Stimulated activated CD4-positive, alpha-beta T cell treated with anti-CD3 and anti-CD28 coated beads, TNF-alpha, amount 100 ng/mL, for 1 hour (primary cell): ENCODE measurements at regions not wholly inside any gene's neighbourhood (a gene's known extent, or its start where the extent isn't known, plus 50 kb on each side); places are given as distances from the start of the nearest gene placed in this dataset.

ENCODE experiments used
- DNase-seq, 3 donors: peaks; one replicate each; pipeline ENCODE4 v3.0.0-alpha.2; 2020; ENCODE audit warnings: low read depth in 3 of 3, low spot score in 1 of 3

DNA sequence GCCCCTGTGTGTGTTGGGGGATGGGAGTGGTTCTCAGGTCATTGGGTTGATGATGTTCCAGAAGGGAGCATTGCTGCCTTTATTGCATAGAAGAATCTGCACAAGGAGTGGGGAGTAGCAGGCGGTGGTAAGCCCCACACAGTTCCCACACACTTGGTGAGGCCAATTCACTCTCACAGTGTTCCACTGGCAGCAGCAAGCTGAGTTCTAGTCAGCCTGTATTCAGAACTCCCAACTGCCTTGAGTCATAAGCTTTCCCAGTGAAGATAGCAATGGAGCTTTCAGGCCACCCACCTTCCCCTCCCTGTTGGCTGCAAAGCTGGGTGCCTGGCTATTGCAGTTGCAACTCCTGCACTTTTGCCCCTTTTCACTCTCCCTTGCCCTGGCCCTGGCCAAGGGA, 181.1 kb upstream of the RBMS3 start:
- DNase-seq = no peak

DNA sequence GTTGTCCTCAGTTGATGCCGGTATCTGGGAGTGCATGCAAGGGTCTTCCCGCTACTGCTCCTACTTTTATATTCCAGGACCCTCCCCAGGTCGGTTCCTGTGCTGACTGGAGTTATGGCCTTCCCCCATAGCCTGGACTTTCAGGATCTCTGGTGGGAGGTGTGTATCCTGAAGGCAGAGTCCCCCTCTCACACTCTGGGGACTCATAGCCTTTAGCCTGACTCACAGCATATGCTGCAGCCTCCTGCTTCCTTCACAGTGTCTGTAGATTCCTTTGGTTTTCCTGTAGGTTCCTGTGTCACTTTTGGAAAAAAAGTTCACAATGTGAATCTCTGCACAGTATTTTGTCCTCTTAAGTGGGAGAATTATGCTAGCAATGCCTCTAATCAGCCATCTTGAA, 180.6 kb upstream of the RBMS3 start:
- DNase-seq = no peak

GRCh38 chr3:29128001-29128400, 152.9 kb upstream of the RBMS3 start:
- DNase-seq = no peak

DNA sequence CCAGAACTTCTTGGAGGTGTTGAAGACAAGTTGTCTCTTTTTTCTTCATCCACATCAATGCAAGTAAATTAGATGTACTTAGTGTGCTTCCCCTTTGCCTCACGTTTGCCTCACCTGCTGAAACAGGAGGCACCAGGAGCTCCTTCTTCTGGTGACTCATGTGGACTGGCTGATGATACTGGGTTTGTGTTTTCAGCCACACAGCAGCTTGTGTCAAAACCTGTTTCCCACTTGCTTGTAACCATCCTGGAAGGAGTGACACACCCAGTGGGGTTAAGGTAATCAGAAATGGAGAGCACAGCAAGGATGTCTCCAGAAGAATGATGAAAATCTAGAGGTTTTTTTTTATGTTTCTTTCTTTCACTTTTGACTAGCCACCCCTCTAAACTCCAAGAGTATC, 143.3 kb upstream of the RBMS3 start:
- DNase-seq = no peak

DNA sequence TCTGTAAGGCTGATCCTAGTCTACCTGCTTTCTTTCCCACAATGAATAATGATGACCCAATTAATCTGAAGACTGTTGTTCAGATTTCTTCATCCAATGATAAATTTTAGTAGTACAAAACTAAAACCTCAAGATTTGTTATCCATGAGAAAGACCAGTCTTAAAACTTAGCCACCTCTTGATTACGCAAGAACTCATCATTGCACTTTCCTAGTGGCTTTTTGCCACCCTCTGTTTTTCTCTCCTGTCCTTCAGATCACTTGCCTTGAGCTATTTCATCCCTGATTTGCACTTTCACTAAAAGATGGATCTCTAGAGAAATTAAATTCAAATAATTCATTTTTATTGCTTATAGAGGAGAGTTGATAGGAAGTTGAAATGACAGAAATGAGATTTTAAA, 142.7 kb upstream of the RBMS3 start:
- no peak for DNase-seq

GRCh38 chr3:29140666-29141065, 140.2 kb upstream of the RBMS3 start:
- no peak for DNase-seq

- DNase-seq = no peak
Measured at GRCh38 chr3:29141197-29141917, 139.5 kb upstream of the RBMS3 start.

GRCh38 chr3:29141918-29142275, 139.0 kb upstream of the RBMS3 start:
- no peak for DNase-seq

DNA sequence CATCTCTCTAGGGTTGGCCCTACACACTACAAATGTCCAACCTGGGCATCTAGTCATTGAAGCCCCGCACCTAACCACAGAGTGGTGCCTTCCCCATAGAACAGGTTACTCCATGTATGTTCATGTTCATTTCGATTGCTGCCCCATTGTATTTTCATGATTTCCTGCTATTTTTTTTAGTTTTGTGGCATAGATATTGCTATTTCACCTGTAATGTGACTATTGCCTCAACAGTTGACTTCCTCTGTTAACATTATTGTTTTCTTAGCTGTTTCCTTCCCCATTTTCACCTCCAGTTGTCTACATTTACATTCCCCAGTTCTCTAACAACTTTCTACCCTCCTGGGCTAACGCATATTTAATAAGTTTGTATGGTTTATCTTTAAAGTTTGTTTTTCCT, 137.7 kb upstream of the RBMS3 start:
- no peak for DNase-seq

GRCh38 chr3:29144361-29144760, 136.5 kb upstream of the RBMS3 start:
- no peak for DNase-seq

DNA sequence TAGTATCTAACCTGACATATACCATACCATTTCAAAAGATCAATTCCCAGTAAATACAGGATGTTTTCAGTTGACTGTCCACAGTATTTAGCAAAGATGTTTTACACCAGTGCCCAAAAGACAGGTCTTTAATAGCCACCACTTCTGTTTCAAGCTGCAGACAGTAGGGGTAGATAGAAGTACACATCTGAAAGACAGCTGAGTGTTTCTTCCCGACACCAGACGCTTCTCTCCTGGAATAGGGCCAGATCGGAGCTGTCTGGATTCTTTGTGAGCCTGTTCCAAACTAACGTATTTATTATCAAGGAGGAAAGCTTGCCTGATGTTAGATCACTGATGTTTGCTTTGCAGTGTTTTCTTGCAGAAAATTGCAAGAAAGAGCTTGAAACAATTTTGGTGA, 136.1 kb upstream of the RBMS3 start:
- DNase-seq = no peak

DNA sequence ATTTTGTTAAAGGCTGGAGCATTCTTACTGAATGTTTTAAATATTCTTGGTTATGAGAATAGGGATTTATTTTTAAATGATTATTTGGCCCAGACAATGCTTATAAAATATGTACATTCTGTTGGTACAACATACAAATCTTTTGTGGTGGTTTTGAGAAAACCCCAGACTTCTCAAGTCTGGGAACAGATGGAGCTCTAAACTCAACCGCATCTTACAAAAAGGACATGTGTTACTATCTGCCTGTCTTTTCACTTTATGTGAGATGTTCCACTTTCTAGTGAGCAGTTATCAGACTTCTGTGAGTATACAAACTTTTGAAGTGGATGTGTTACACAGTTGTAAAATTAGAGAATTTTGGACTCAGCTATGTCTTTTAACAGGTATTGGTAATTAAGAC, 135.5 kb upstream of the RBMS3 start:
- no peak for DNase-seq

DNA sequence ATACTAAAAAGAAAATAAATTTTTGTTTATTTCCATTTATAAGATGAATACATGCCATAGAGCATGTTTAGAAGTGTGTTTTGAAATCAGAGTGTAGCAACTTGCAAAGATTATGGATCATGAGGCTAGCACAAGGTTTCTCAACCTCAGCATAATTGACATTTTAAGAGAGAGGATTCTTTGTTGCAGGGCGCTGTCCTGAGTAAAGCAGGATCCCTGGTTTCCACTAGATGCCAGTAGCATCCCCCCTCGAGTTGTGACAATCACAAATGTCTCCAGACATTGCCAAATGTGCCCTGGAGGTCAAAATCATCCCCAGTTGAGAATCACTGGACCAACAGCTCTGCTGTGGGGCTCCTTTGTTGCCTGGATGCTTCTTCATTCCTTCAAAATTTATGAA, 128.5 kb upstream of the RBMS3 start:
- no peak for DNase-seq

DNA sequence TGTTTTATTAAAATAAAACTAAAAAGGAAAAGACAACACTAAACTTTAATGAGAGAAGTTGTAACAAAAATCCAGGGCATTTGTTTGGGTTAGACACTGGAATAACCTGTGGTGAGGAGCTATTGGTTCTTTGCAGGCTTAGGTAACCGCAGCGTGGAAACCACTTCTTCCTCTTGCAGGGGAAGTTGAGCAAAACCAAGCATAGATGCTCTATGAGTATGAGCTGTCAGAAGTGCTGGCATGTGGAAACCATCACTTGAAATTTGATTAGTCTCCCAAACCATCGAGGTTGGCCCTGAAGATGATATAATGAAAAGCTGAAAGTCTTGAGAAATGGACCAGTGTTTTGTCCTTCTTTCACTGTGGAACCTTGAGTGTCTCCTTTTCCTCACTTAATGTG, 127.1 kb upstream of the RBMS3 start:
- DNase-seq = no peak

DNA sequence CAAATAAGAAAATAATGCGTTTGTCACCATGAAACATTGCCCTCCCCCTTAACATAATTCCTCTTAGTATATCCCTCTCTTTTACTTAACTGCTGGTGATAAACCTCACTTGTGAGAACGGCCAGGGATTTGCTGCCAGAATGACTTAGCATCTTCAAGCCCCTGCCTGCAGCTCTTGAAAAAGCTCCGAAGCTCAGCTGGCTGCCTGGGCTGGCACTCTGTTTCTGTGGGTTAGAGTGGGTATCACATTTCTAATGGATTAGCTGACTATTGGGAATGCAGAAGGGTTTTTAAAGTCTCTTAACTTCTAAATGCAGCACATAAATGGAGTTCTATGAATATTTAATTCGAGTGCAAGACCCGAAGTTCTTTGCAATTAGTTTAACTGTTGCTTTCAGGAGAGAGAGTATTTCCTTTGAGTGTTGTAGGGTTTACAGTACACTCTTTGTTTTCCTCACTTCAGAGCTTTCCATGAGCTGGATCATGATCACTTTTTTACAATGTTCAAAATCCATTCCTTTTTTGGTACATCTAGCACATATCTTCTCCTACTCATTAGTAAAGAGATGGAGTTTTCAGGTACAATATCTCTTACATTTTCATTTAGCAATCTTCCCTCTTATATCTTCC, 124.7 kb upstream of the RBMS3 start:
- no peak for DNase-seq

DNA sequence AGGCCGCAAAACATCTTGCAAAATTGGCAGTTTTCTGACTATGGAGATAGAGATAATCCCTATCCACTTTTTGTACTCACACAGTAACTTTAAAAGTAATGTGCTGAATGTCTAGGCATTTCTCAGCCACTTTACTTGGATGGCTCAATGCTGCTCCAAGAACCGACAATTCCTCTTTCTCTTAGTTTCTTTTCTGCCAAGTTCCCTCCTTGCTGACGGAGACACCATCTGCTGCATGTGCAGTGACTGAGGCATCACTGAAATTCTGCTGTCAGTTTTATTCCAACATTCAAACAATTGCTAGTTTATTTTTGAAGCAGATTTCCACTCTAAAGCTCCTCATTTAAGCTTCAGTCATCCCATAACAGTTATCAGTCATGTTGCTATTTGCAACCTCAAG, 116.0 kb upstream of the RBMS3 start:
- no peak for DNase-seq

- DNase-seq = no peak
Measured at GRCh38 chr3:29167180-29167579, 113.7 kb upstream of the RBMS3 start.

GRCh38 chr3:29168081-29168480, 112.8 kb upstream of the RBMS3 start:
- no peak for DNase-seq

DNA sequence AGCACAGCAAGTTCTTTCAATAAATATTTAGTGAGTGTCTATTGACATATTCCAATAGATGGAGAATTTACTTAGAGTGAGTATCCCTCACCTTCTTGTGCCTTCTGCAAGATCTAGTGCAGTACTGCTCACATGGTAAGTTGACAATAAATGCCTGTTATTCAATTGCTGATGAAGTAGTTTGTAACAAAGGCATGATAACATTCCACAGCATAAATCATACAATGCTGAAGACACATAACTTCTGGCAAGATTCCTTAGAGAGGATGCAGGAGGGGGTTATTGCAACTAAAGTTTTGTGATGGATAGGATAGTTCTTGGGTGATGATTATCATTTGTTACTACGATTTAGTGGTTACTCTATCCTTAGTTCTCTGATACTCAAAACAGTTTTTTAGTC, 112.2 kb upstream of the RBMS3 start:
- no peak for DNase-seq

- DNase-seq = no peak
Measured at GRCh38 chr3:29169451-29169850, 111.4 kb upstream of the RBMS3 start.

GRCh38 chr3:29171043-29171990, 109.6 kb upstream of the RBMS3 start:
- no peak for DNase-seq

- no peak for DNase-seq
Measured at GRCh38 chr3:29176501-29176900, 104.4 kb upstream of the RBMS3 start.
